Gastrocnemius medialis (tissue), 4 donors: ENCODE measurements at regions not wholly inside any gene's neighbourhood (a gene's known extent, or its start where the extent isn't known, plus 50 kb on each side); places are given as distances from the start of the nearest gene placed in this dataset.

Experiments
- POLR2A ChIP-seq, 2 donors: fragments of 450-650 bp; IDR thresholded peaks; one replicate each; pipeline ENCODE4 v1.6.1; 2017; ENCODE audit warnings: antibody characterized with exemption in 2 of 2, mild to moderate bottlenecking in 2 of 2, moderate library complexity in 2 of 2
- TF ChIP-seq, protein P1 (sequence below), 5 experiments: fragments of 450-650 bp in 3 of 5; fragments of 200-600 bp in 2 of 5; sonication (generic) in 2 of 5; IDR thresholded peaks in 4 of 5; conservative IDR thresholded peaks in 1 of 5; 1 replicate in 4 of 5; 2 replicates in 1 of 5; pipeline ENCODE4 v1.5.1; 2016 to 2019; ENCODE audit warnings: antibody characterized with exemption in 5 of 5, mild to moderate bottlenecking in 3 of 5, moderate library complexity in 3 of 5

GRCh38 chr5:89450149-89450538, 567.2 kb upstream of the MEF2C start:
- TF ChIP-seq, protein P1, sequence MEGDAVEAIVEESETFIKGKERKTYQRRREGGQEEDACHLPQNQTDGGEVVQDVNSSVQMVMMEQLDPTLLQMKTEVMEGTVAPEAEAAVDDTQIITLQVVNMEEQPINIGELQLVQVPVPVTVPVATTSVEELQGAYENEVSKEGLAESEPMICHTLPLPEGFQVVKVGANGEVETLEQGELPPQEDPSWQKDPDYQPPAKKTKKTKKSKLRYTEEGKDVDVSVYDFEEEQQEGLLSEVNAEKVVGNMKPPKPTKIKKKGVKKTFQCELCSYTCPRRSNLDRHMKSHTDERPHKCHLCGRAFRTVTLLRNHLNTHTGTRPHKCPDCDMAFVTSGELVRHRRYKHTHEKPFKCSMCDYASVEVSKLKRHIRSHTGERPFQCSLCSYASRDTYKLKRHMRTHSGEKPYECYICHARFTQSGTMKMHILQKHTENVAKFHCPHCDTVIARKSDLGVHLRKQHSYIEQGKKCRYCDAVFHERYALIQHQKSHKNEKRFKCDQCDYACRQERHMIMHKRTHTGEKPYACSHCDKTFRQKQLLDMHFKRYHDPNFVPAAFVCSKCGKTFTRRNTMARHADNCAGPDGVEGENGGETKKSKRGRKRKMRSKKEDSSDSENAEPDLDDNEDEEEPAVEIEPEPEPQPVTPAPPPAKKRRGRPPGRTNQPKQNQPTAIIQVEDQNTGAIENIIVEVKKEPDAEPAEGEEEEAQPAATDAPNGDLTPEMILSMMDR (IDR thresholded peaks at IDR 0.05 in 4 of 5, conservative IDR thresholded peaks at IDR 0.05 in 1 of 5), result no peak
- TF ChIP-seq POLR2A (IDR thresholded peaks at IDR 0.05), result no peak
